CD4-positive, alpha-beta T cell treated with Interleukin-2 at 100 ng/mL for 4 hours (primary cell): ENCODE measurements at regions not wholly inside any gene's neighbourhood (a gene's known extent, or its start where the extent isn't known, plus 50 kb on each side); places are given as distances from the start of the nearest gene placed in this dataset.

Experiments
- DNase-seq: peaks from one replicate; pipeline ENCODE4 v3.0.0-alpha.2; 2020; ENCODE audit warnings: low spot score

GRCh38 chr1:199700551-199700950, 327.0 kb upstream of the NR5A2 start:
- no peak for DNase-seq

GRCh38 chr1:199701726-199702125, 325.8 kb upstream of the NR5A2 start:
- DNase-seq = no peak

- DNase-seq = no peak
These were observed 323.3 kb upstream of the NR5A2 start for GRCh38 chr1:199704231-199704630.

GRCh38 chr1:199705825-199706224, 321.7 kb upstream of the NR5A2 start:
- no peak for DNase-seq

GRCh38 chr1:199706826-199707606, 320.5 kb upstream of the NR5A2 start:
- no peak for DNase-seq

GRCh38 chr1:199710974-199711373, 316.5 kb upstream of the NR5A2 start:
- no peak for DNase-seq

GRCh38 chr1:199716729-199717128, 310.8 kb upstream of the NR5A2 start:
- DNase-seq = no peak

GRCh38 chr1:199719156-199719842, 308.2 kb upstream of the NR5A2 start:
- DNase-seq = no peak

- no peak for DNase-seq
These were observed 307.0 kb upstream of the NR5A2 start for GRCh38 chr1:199720496-199720895.

- DNase-seq = no peak
These were observed 306.5 kb upstream of the NR5A2 start for GRCh38 chr1:199721001-199721400.

GRCh38 chr1:199723250-199723956, 304.1 kb upstream of the NR5A2 start:
- DNase-seq = no peak

GRCh38 chr1:199724049-199724448, 303.5 kb upstream of the NR5A2 start:
- no peak for DNase-seq

GRCh38 chr1:199725002-199725565, 302.4 kb upstream of the NR5A2 start:
- no peak for DNase-seq

- no peak for DNase-seq
These were observed 299.8 kb upstream of the NR5A2 start for GRCh38 chr1:199727682-199728081.

GRCh38 chr1:199728345-199728744, 299.2 kb upstream of the NR5A2 start:
- no peak for DNase-seq

- no peak for DNase-seq
These were observed 294.4 kb upstream of the NR5A2 start for GRCh38 chr1:199733125-199733524.

- DNase-seq = no peak
These were observed 293.3 kb upstream of the NR5A2 start for GRCh38 chr1:199734186-199734585.

GRCh38 chr1:199735660-199736059, 291.9 kb upstream of the NR5A2 start:
- DNase-seq = no peak

GRCh38 chr1:199736646-199737045, 290.9 kb upstream of the NR5A2 start:
- DNase-seq = no peak

- DNase-seq = no peak
These were observed 285.9 kb upstream of the NR5A2 start for GRCh38 chr1:199741586-199741985.

GRCh38 chr1:199742547-199742946, 285.0 kb upstream of the NR5A2 start:
- DNase-seq = no peak

- DNase-seq = no peak
These were observed 284.3 kb upstream of the NR5A2 start for GRCh38 chr1:199743227-199743626.
